ENCODE measurements at regions not wholly inside any gene's neighbourhood (a gene's known extent, or its start where the extent isn't known, plus 50 kb on each side); places are given as distances from the start of the nearest gene placed in this dataset.

- TF ChIP-seq CTCF (conservative IDR thresholded peaks at IDR 0.05; ENCODE audit: low read length), result peak; percentile 41
- no peak for TF ChIP-seq EZH2phosphoT487 (IDR thresholded peaks at IDR 0.05; ENCODE audit: borderline replicate concordance)
These were observed 387.8 kb upstream of the RUNX1 start for GRCh38 chr21:35436899-35437298.
